ENCODE measurements at regions not wholly inside any gene's neighbourhood (a gene's known extent, or its start where the extent isn't known, plus 50 kb on each side); places are given as distances from the start of the nearest gene placed in this dataset.

DNA sequence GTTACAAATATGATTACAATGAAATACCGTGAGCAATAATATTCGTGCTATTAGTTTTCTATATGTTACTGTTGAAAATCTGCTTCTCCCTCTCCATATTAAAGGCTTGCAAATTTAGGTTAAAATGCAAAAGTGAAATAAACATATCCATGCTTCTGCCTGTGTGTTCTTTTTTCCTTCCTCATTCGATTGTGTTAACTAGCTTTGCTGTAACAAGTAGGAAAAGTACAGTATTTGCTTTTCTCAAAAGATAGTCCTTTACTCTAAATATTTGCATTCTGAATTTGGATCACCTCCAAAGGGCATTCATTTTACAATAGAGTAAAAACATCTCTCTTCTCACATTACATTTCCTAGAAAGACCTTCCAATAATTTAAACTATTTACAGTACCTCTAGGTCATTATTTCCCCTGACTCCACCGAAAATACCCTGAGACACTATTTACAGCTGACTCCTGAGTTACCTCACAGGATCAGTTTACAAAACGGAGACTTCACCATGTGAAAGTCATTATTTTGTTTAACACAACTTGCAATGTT lies 835.0 kb upstream of the FANCL start:
- H3K9me3 Mint-ChIP-seq = peaks cover 9% of the 10 kb centered on the region
- no peaks in the 10 kb centered on the region for H3K36me3 Mint-ChIP-seq (ENCODE audit: low read depth)
- no peaks in the 10 kb centered on the region for H3K4me1 Mint-ChIP-seq (ENCODE audit: low read depth)
- no peak for DNase-seq
- H3K4me3 Mint-ChIP-seq = no peak overlapping the region
- H3K27me3 Mint-ChIP-seq (ENCODE audit: insufficient read depth) = no peaks in the 10 kb centered on the region
- TF ChIP-seq, protein P1, sequence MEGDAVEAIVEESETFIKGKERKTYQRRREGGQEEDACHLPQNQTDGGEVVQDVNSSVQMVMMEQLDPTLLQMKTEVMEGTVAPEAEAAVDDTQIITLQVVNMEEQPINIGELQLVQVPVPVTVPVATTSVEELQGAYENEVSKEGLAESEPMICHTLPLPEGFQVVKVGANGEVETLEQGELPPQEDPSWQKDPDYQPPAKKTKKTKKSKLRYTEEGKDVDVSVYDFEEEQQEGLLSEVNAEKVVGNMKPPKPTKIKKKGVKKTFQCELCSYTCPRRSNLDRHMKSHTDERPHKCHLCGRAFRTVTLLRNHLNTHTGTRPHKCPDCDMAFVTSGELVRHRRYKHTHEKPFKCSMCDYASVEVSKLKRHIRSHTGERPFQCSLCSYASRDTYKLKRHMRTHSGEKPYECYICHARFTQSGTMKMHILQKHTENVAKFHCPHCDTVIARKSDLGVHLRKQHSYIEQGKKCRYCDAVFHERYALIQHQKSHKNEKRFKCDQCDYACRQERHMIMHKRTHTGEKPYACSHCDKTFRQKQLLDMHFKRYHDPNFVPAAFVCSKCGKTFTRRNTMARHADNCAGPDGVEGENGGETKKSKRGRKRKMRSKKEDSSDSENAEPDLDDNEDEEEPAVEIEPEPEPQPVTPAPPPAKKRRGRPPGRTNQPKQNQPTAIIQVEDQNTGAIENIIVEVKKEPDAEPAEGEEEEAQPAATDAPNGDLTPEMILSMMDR (IDR thresholded peaks at IDR 0.05) = no peak
- no peak overlapping the region for H3K27ac Mint-ChIP-seq

DNA sequence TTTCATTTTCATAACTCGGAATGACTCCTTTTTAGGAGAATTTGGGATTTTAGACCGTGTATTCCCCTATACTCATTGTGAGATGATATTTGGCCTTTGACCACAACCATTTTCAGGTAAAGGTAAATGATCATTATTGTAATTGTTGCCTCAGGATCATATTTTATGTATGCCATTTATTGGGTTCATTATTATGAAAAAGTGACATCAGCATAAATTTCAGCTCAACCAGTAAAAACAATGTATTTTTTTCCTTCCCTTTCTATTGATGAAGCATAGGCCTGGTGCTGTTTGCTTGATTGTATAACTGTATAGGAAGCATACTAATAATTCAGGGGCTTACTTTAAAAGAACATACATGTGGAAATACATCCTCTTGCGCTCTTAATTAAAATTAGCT lies 832.9 kb upstream of the FANCL start:
- Mint-ChIP-seq H3K4me1 (ENCODE audit: low read depth) (no peaks in the 10 kb centered on the region), H3K4me3 (no peak overlapping the region)

DNA sequence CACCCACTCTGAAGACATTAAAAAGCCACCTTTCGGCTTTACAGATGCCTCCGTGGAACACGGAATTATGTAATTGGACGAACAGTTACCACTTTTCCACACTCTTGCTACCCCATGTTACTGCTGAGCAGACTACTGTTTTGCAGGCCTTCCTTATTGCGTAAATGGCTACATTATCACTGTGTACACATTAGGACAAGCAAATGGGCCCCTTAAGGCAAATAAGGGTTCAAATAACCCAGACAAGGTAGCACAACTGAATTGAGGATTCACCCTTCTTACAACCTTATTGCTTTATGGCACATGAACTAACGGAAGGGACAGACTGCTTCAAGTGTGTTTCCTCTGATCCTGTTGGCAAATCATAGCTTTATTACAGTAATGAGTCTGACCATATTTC lies 832.2 kb upstream of the FANCL start:
- no peak for DNase-seq
- Mint-ChIP-seq H3K4me3 (no peak overlapping the region), H3K27me3 (ENCODE audit: insufficient read depth) (no peaks in the 10 kb centered on the region), H3K27ac (no peak overlapping the region), H3K4me1 (ENCODE audit: low read depth) (no peaks in the 10 kb centered on the region), H3K9me3 (peaks cover 22% of the 10 kb centered on the region), H3K36me3 (ENCODE audit: low read depth) (no peaks in the 10 kb centered on the region)
- TF ChIP-seq, protein P1 (IDR thresholded peaks at IDR 0.05) = no peak

More for the DNA sequence above, 832.9 kb upstream of the FANCL start:
- TF ChIP-seq, protein P1 (IDR thresholded peaks at IDR 0.05) = no peak
- H3K36me3 Mint-ChIP-seq (ENCODE audit: low read depth) = no peaks in the 10 kb centered on the region
- no peak for DNase-seq
- H3K27ac Mint-ChIP-seq = no peak overlapping the region
- peaks cover 19% of the 10 kb centered on the region for H3K9me3 Mint-ChIP-seq
- no peaks in the 10 kb centered on the region for H3K27me3 Mint-ChIP-seq (ENCODE audit: insufficient read depth)

DNA sequence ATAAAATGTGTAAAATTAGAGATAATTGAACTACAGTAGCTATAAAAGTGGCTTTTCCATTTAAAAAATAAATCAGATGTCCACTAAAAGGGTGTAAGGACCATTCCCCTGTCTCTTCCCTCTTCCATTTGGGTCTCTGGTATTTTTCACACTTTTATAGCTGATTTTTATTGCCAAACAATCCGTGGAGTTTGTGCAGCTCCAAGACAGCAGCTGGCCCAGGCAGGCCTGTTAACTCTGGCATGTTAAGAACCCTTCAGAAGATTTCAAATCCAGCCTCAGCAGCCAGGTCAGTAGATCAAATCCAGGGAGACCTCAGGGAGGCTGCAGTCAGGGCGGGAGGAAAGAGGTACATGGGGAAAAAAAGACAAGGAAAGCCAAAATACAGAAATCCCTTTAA lies 827.1 kb upstream of the FANCL start:
- TF ChIP-seq, protein P1 (IDR thresholded peaks at IDR 0.05) = no peak
- no peaks in the 10 kb centered on the region for H3K4me1 Mint-ChIP-seq (ENCODE audit: low read depth)
- peaks cover 37% of the 10 kb centered on the region for H3K9me3 Mint-ChIP-seq
- no peak overlapping the region for H3K27ac Mint-ChIP-seq
- no peaks in the 10 kb centered on the region for H3K36me3 Mint-ChIP-seq (ENCODE audit: low read depth)
- no peaks in the 10 kb centered on the region; the same call in none of the 2 replicates for H3K27me3 Mint-ChIP-seq (ENCODE audit: insufficient read depth)
- DNase-seq = no peak
- no peak overlapping the region for H3K4me3 Mint-ChIP-seq

DNA sequence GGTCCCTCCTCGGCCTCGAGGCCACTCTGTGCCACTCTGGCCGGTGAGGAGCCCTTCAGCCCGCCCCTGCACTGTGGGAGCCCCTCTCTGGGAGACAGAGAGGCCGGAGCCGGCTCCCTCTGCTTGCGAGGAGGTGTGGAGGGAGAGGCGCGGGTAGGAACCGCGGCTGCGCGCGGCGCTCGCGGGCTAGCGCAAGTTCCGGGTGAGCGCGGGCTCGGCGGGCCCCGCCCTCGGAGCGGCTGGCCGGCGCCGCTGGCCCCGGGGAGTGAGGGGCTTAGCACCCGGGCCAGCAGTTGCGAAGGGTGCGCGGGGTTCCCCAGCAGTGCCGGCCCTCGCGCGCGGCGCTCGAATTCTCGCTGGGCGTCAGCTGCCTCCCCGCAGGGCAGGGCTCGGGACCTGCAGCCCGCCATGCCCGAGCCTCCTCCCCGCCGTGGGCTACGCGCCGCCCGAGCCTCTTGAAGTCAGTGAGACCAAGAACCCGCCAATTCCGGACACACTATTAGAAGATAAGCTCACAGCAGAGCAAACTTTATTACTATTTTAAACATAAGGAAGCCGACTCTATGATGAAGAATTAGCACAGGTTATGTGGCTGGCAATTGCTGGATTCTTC lies 825.8 kb upstream of the FANCL start:
- H3K4me3 Mint-ChIP-seq = no peak overlapping the region
- TF ChIP-seq, protein P1 (IDR thresholded peaks at IDR 0.05) = no peak
- no peaks in the 10 kb centered on the region for H3K36me3 Mint-ChIP-seq (ENCODE audit: low read depth)
- H3K9me3 Mint-ChIP-seq = peaks cover 37% of the 10 kb centered on the region
- no peaks in the 10 kb centered on the region for H3K4me1 Mint-ChIP-seq (ENCODE audit: low read depth)
- H3K27ac Mint-ChIP-seq = no peak overlapping the region
- no peak for DNase-seq
- H3K27me3 Mint-ChIP-seq (ENCODE audit: insufficient read depth) = no peaks in the 10 kb centered on the region; the same call in none of the 2 replicates

Data from HFFc6 (cell line).